Right atrium auricular region (tissue), 2 donors: ENCODE measurements at regions not wholly inside any gene's neighbourhood (a gene's known extent, or its start where the extent isn't known, plus 50 kb on each side); places are given as distances from the start of the nearest gene placed in this dataset.

ENCODE experiments used
- DNase-seq: peaks from one replicate; pipeline ENCODE4 v3.0.0-alpha.2; 2019; ENCODE audit warnings: low spot score
- H3K27ac ChIP-seq, 2 donors: fragments of 200-600 bp; sonication (generic); 1 replicate in 1 of 2; 2 replicates in 1 of 2; pipeline ENCODE4 v1.5.1; 2016 to 2019
- H3K27me3 ChIP-seq, 2 donors: fragments of 200-600 bp; sonication (generic); one replicate each; pipeline versions ENCODE4 v1.5.1 to v1.6.0; 2017 to 2019
- H3K36me3 ChIP-seq: fragments of 200-600 bp; sonication (generic); one replicate; pipeline ENCODE4 v1.5.1; 2016
- H3K4me1 ChIP-seq, 2 donors: fragments of 200-600 bp; sonication (generic); one replicate each; pipeline versions ENCODE4 v1.5.1 to v1.6.0; 2017 to 2019
- H3K4me3 ChIP-seq, 2 donors: fragments of 200-600 bp; sonication (generic); 1 replicate in 1 of 2; 2 replicates in 1 of 2; pipeline ENCODE4 v1.5.1; 2017 to 2019; ENCODE audit warnings: mild to moderate bottlenecking in 1 of 2, moderate library complexity in 1 of 2
- H3K9me3 ChIP-seq, 2 donors: fragments of 200-600 bp; sonication (generic); one replicate each; pipeline ENCODE4 v1.5.1; 2019
- TF ChIP-seq, protein P1 (sequence below), 2 donors: fragments of 200-600 bp; sonication (generic); IDR thresholded peaks; one replicate each; pipeline ENCODE4 v1.5.1; 2019; ENCODE audit warnings: antibody characterized with exemption in 2 of 2

DNA sequence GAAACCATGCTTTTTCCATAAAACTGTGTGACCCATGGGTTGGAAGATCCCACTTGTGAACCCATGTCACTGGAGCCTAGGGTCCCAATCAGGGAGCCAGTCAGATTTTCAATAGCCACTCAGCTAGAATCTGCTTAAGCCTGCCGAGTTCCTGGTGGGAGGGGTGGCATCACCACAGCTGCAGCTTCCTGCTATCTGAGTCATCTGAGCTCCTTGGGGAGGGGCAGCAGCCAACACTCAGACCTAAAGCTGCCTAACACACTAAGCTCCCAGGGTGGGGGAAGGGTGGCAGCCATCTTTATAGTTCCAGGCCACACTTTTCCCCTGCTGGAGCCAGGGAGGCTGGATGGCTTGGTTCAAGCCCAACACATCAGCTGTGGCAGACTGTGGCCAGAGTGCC, 350.1 kb downstream of the C4orf33 start:
- no peak for DNase-seq
- Histone ChIP-seq H3K27me3 (no peaks in the 10 kb centered on the region), H3K4me1 (no peaks in the 10 kb centered on the region), H3K36me3 (no peaks in the 10 kb centered on the region), H3K4me3 (no peak overlapping the region), H3K27ac (no peak overlapping the region), H3K9me3 (no peaks in the 10 kb centered on the region)
- TF ChIP-seq, protein P1, sequence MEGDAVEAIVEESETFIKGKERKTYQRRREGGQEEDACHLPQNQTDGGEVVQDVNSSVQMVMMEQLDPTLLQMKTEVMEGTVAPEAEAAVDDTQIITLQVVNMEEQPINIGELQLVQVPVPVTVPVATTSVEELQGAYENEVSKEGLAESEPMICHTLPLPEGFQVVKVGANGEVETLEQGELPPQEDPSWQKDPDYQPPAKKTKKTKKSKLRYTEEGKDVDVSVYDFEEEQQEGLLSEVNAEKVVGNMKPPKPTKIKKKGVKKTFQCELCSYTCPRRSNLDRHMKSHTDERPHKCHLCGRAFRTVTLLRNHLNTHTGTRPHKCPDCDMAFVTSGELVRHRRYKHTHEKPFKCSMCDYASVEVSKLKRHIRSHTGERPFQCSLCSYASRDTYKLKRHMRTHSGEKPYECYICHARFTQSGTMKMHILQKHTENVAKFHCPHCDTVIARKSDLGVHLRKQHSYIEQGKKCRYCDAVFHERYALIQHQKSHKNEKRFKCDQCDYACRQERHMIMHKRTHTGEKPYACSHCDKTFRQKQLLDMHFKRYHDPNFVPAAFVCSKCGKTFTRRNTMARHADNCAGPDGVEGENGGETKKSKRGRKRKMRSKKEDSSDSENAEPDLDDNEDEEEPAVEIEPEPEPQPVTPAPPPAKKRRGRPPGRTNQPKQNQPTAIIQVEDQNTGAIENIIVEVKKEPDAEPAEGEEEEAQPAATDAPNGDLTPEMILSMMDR (IDR thresholded peaks at IDR 0.05), result no peak

DNA sequence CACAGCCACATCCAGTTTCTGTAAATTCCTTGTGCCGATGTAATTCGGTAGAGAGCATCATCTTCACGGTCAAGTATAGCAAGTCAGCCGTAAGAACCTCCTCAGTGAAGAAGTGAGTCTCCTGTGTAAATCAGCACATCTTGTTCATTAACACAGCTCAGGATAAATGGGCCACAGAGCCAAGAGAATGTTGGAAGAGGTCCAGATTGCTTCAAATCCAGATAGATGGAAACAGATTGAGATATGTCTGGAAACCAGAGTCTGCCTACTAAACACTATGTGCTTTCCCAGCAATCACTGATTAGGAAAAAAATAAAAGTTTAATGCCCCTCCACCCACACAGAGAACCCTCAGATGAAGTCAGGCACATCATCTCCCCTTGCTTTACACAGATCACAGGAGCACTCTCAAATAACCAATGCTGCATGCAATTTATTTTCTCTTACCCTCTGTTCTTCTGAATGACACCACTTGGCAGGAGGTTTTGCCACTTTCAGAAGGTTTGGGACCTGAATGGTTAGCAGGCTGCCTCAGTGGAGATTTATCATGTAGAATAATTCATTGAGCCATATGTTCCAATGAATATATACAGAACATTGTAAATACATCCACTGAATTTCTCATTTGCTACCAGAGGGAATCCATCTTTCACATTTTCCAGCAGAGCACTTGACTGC, 357.7 kb downstream of the C4orf33 start:
- no peak overlapping the region for H3K4me3 ChIP-seq
- no peaks in the 10 kb centered on the region for H3K36me3 ChIP-seq
- DNase-seq, result no peak
- no peaks in the 10 kb centered on the region for H3K27me3 ChIP-seq
- H3K9me3 ChIP-seq, result no peaks in the 10 kb centered on the region
- H3K27ac ChIP-seq, result no peak overlapping the region
- H3K4me1 ChIP-seq, result no peaks in the 10 kb centered on the region
- TF ChIP-seq, protein P1 (IDR thresholded peaks at IDR 0.05), result no peak

DNA sequence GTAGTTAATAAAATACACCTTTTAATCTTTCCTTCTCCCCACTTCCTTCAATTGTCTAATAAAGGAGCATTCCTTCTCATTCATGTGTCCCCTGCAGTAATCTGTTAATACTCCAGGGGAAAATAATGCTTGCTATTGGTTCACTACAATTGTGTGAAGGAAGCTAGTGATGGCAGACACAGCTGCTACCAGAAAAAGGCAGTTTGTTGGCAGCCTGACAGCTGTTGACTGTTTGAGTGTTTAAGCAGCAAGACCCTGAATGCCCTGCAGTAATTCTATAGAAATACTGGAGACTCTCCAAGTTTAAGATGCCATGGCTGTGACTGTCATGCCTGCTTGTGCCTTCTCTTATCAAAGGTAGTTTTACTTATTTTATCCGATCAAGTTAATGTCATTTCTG, 359.5 kb downstream of the C4orf33 start:
- no peaks in the 10 kb centered on the region for H3K4me1 ChIP-seq
- H3K27ac ChIP-seq, result no peak overlapping the region
- no peaks in the 10 kb centered on the region for H3K27me3 ChIP-seq
- H3K4me3 ChIP-seq, result no peak overlapping the region
- no peak for DNase-seq
- TF ChIP-seq, protein P1 (IDR thresholded peaks at IDR 0.05), result no peak
- no peaks in the 10 kb centered on the region for H3K36me3 ChIP-seq
- H3K9me3 ChIP-seq, result no peaks in the 10 kb centered on the region

DNA sequence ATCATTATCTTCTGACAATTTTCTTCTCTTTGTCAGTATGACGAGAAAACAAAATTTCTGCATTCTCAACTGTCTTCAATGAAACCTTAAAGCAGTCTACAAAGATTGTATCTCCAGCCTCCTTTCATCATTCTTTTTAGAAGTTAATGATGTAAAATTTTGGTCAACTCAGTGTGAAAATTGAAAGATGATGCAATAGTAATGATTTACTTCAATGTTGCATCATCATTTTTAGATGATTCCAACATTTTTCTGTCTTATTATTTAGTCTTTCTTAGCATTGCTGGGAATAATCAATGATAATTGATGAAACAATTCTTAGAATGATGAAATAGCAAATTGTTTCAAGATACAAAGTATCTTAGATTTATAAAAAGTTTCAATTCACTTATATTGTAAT, 372.7 kb downstream of the C4orf33 start:
- Histone ChIP-seq H3K36me3 (no peaks in the 10 kb centered on the region), H3K9me3 (no peaks in the 10 kb centered on the region)
- TF ChIP-seq, protein P1 (IDR thresholded peaks at IDR 0.05), result no peak

DNA sequence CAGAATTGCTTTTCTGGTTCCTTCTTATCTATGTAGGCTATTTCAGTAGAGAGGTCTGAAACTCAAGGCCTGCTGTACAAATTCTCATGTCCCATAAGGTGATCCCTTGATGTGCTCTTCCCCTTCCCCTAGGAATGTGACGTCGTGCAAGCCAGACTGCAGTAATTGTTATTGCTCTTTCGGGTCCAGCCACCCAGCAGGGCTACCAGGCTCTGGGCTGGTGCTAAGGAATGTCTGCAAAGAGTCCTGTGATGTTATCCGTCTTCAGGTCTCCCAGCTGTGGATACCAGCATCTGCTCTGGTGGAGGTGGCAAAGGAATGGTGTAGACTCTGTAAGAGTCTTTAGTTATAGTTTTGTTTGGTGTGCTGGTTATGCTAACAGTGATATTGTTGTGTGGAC, 378.7 kb downstream of the C4orf33 start:
- DNase-seq, result no peak
- Histone ChIP-seq H3K36me3 (no peaks in the 10 kb centered on the region), H3K27ac (no peak overlapping the region), H3K4me1 (no peaks in the 10 kb centered on the region), H3K27me3 (no peaks in the 10 kb centered on the region), H3K4me3 (no peak overlapping the region), H3K9me3 (no peaks in the 10 kb centered on the region)
- TF ChIP-seq, protein P1 (IDR thresholded peaks at IDR 0.05), result no peak

More for the DNA sequence above, 372.7 kb downstream of the C4orf33 start:
- DNase-seq, result no peak
- H3K27ac ChIP-seq, result no peak overlapping the region
- H3K27me3 ChIP-seq, result no peaks in the 10 kb centered on the region
- no peaks in the 10 kb centered on the region for H3K4me1 ChIP-seq
- no peak overlapping the region for H3K4me3 ChIP-seq

DNA sequence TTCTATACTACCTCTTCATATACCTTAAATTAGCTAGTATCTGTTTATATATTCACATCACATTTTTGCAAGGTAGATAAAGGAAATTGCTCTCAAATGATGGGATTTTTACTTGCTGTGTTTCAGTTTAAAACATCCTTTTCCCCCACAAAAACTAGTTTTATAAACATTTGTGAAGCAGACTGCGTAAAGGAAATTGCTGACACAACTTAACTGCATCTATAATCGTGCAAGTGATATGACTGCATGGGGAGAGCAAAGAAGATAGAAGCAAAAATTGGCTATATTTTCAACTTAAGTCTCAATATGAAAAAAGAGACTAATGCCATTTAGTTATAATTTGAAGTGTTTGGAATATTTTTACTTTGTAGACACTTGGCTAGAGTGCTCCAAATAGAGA, 385.2 kb downstream of the C4orf33 start:
- no peaks in the 10 kb centered on the region for H3K36me3 ChIP-seq
- TF ChIP-seq, protein P1 (IDR thresholded peaks at IDR 0.05), result no peak
- H3K9me3 ChIP-seq, result no peaks in the 10 kb centered on the region
- H3K4me3 ChIP-seq, result no peak overlapping the region
- no peaks in the 10 kb centered on the region for H3K27me3 ChIP-seq
- H3K27ac ChIP-seq, result no peak overlapping the region
- DNase-seq, result no peak
- no peaks in the 10 kb centered on the region for H3K4me1 ChIP-seq
